ENCODE measurements at regions not wholly inside any gene's neighbourhood (a gene's known extent, or its start where the extent isn't known, plus 50 kb on each side); places are given as distances from the start of the nearest gene placed in this dataset.

- Mint-ChIP-seq H3K27ac (ENCODE audit: unreplicated experiment) (no peak overlapping the region), H3K4me1 (ENCODE audit: unreplicated experiment) (peaks cover 3% of the 10 kb centered on the region), H3K27me3 (ENCODE audit: unreplicated experiment) (no peaks in the 10 kb centered on the region), H3K4me3 (ENCODE audit: unreplicated experiment) (no peak overlapping the region), H3K36me3 (ENCODE audit: low read depth, unreplicated experiment) (no peaks in the 10 kb centered on the region), H3K9me3 (ENCODE audit: unreplicated experiment) (no peaks in the 10 kb centered on the region)
- TF ChIP-seq CTCF (IDR thresholded peaks at IDR 0.05; ENCODE audit: unreplicated experiment), result no peak
- no peak for DNase-seq (ENCODE audit: low spot score)
Measured at GRCh38 chr3:80079886-80080285, 312.1 kb upstream of the ROBO1 start.

- Mint-ChIP-seq H3K27ac (ENCODE audit: unreplicated experiment) (no peak overlapping the region), H3K4me3 (ENCODE audit: unreplicated experiment) (no peak overlapping the region), H3K27me3 (ENCODE audit: unreplicated experiment) (no peaks in the 10 kb centered on the region), H3K4me1 (ENCODE audit: unreplicated experiment) (no peaks in the 10 kb centered on the region), H3K36me3 (ENCODE audit: low read depth, unreplicated experiment) (no peaks in the 10 kb centered on the region), H3K9me3 (ENCODE audit: unreplicated experiment) (no peaks in the 10 kb centered on the region)
- no peak for TF ChIP-seq CTCF (IDR thresholded peaks at IDR 0.05; ENCODE audit: unreplicated experiment)
- DNase-seq (ENCODE audit: low spot score), result no peak
Measured at GRCh38 chr3:80068459-80068858, 300.7 kb upstream of the ROBO1 start.

GRCh38 chr3:80063535-80063934 is 295.7 kb upstream of the ROBO1 start:
- no peaks in the 10 kb centered on the region for H3K9me3 Mint-ChIP-seq (ENCODE audit: unreplicated experiment)
- H3K4me1 Mint-ChIP-seq (ENCODE audit: unreplicated experiment), result no peaks in the 10 kb centered on the region
- no peak for DNase-seq (ENCODE audit: low spot score)
- TF ChIP-seq CTCF (IDR thresholded peaks at IDR 0.05; ENCODE audit: unreplicated experiment), result no peak
- no peak overlapping the region for H3K27ac Mint-ChIP-seq (ENCODE audit: unreplicated experiment)
- no peaks in the 10 kb centered on the region for H3K27me3 Mint-ChIP-seq (ENCODE audit: unreplicated experiment)
- no peak overlapping the region for H3K4me3 Mint-ChIP-seq (ENCODE audit: unreplicated experiment)
- no peaks in the 10 kb centered on the region for H3K36me3 Mint-ChIP-seq (ENCODE audit: low read depth, unreplicated experiment)

GRCh38 chr3:80060664-80061063 is 292.9 kb upstream of the ROBO1 start:
- no peak for DNase-seq (ENCODE audit: low spot score)
- no peaks in the 10 kb centered on the region for H3K27me3 Mint-ChIP-seq (ENCODE audit: unreplicated experiment)

GRCh38 chr3:80055306-80055705 is 287.5 kb upstream of the ROBO1 start:
- peaks cover 3% of the 10 kb centered on the region for H3K36me3 Mint-ChIP-seq (ENCODE audit: low read depth, unreplicated experiment)
- DNase-seq (ENCODE audit: low spot score), result no peak
- no peaks in the 10 kb centered on the region for H3K9me3 Mint-ChIP-seq (ENCODE audit: unreplicated experiment)
- H3K4me3 Mint-ChIP-seq (ENCODE audit: unreplicated experiment), result no peak overlapping the region
- H3K27ac Mint-ChIP-seq (ENCODE audit: unreplicated experiment), result no peak overlapping the region
- no peak for TF ChIP-seq CTCF (IDR thresholded peaks at IDR 0.05; ENCODE audit: unreplicated experiment)
- no peaks in the 10 kb centered on the region for H3K4me1 Mint-ChIP-seq (ENCODE audit: unreplicated experiment)
- peaks cover 2% of the 10 kb centered on the region for H3K27me3 Mint-ChIP-seq (ENCODE audit: unreplicated experiment)

More at GRCh38 chr3:80060664-80061063, 292.9 kb upstream of the ROBO1 start:
- no peak overlapping the region for H3K4me3 Mint-ChIP-seq (ENCODE audit: unreplicated experiment)
- no peak for TF ChIP-seq CTCF (IDR thresholded peaks at IDR 0.05; ENCODE audit: unreplicated experiment)
- H3K36me3 Mint-ChIP-seq (ENCODE audit: low read depth, unreplicated experiment), result no peaks in the 10 kb centered on the region
- H3K9me3 Mint-ChIP-seq (ENCODE audit: unreplicated experiment), result no peaks in the 10 kb centered on the region
- no peak overlapping the region for H3K27ac Mint-ChIP-seq (ENCODE audit: unreplicated experiment)
- H3K4me1 Mint-ChIP-seq (ENCODE audit: unreplicated experiment), result no peaks in the 10 kb centered on the region

All from endothelial cell (in vitro differentiated cells).